Astrocyte (in vitro differentiated cells and primary cell): ENCODE measurements at regions not wholly inside any gene's neighbourhood (a gene's known extent, or its start where the extent isn't known, plus 50 kb on each side); places are given as distances from the start of the nearest gene placed in this dataset.

Experiments
- DNase-seq: peaks from one replicate; pipeline ENCODE4 v3.0.0-alpha.2; 2010; ENCODE audit warnings: low read depth
- FAIRE-seq: peaks from 2 replicates; lab custom pipeline; 2011; peaks lifted over from hg19 to GRCh38; lab: Jason Lieb, UNC
- H2AFZ ChIP-seq: 2 replicates; pipeline ENCODE4 v1.6.0; 2012; ENCODE audit warnings: low read depth, low read length, inconsistent platforms
- H3K27ac ChIP-seq: 2 replicates; pipeline ENCODE4 v1.5.1; 2011; ENCODE audit warnings: low read depth, low read length, inconsistent platforms
- H3K27me3 ChIP-seq: 2 replicates; pipeline ENCODE4 v1.6.0; 2011; ENCODE audit warnings: low read length, inconsistent platforms; ENCODE audit not compliant: insufficient read depth
- H3K36me3 ChIP-seq: 2 replicates; pipeline ENCODE4 v1.5.1; 2011; ENCODE audit warnings: low read length, inconsistent platforms; ENCODE audit not compliant: insufficient read depth
- H3K4me1 ChIP-seq: 2 replicates; pipeline ENCODE4 v1.5.1; 2011; ENCODE audit warnings: low read length, inconsistent platforms; ENCODE audit not compliant: insufficient read depth
- H3K4me2 ChIP-seq: 2 replicates; pipeline ENCODE4 v1.6.0; 2012; ENCODE audit warnings: low read length, inconsistent platforms
- H3K4me3 ChIP-seq: 2 replicates; pipeline ENCODE4 v1.5.1; 2011; ENCODE audit warnings: low read depth, mild to moderate bottlenecking, low read length, inconsistent platforms; ENCODE audit not compliant: insufficient read depth
- H3K79me2 ChIP-seq: 2 replicates; pipeline ENCODE4 v1.6.0; 2012; ENCODE audit warnings: mild to moderate bottlenecking, low read length, inconsistent platforms; ENCODE audit not compliant: insufficient read depth
- H3K9ac ChIP-seq: 2 replicates; pipeline ENCODE4 v1.6.0; 2012; ENCODE audit warnings: mild to moderate bottlenecking, low read length, inconsistent platforms
- H3K9me3 ChIP-seq: 2 replicates; pipeline ENCODE4 v1.5.1; 2012; ENCODE audit warnings: low read depth, mild to moderate bottlenecking, low read length, inconsistent platforms; ENCODE audit not compliant: insufficient read depth
- H4K20me1 ChIP-seq: 2 replicates; pipeline ENCODE4 v1.6.0; 2012; ENCODE audit warnings: low read length, inconsistent platforms; ENCODE audit not compliant: insufficient read depth
- H3K27ac Mint-ChIP-seq: one replicate; pipeline ENCODE4 v1.8.0; 2021; ENCODE audit warnings: mild to moderate bottlenecking, mixed read lengths; ENCODE audit not compliant: unreplicated experiment
- H3K27me3 Mint-ChIP-seq: one replicate; pipeline ENCODE4 v1.8.0; 2021; ENCODE audit warnings: low read depth, mixed read lengths; ENCODE audit not compliant: unreplicated experiment
- H3K36me3 Mint-ChIP-seq: one replicate; pipeline ENCODE4 v1.8.0; 2021; ENCODE audit warnings: low read depth, mixed read lengths; ENCODE audit not compliant: unreplicated experiment
- H3K4me1 Mint-ChIP-seq: one replicate; pipeline ENCODE4 v1.8.0; 2021; ENCODE audit warnings: low read depth, mixed read lengths; ENCODE audit not compliant: unreplicated experiment
- H3K4me3 Mint-ChIP-seq: one replicate; pipeline ENCODE4 v1.8.0; 2021; ENCODE audit warnings: mild to moderate bottlenecking, moderate library complexity, mixed read lengths; ENCODE audit not compliant: unreplicated experiment
- H3K9me3 Mint-ChIP-seq: one replicate; pipeline ENCODE4 v1.8.0; 2021; ENCODE audit warnings: mild to moderate bottlenecking, mixed read lengths; ENCODE audit not compliant: unreplicated experiment
- EZH2 ChIP-seq: IDR thresholded peaks from 2 replicates; pipeline ENCODE4 v1.6.1; 2012; ENCODE audit warnings: mild to moderate bottlenecking, low read length, inconsistent platforms; ENCODE audit not compliant: insufficient read depth
- TF ChIP-seq, protein P1 (sequence below): IDR thresholded peaks from 2 replicates; pipeline ENCODE4 v1.5.1; 2011; ENCODE audit warnings: low read depth, mild to moderate bottlenecking, inconsistent platforms, low read length, moderate library complexity; ENCODE audit not compliant: insufficient read depth

DNA sequence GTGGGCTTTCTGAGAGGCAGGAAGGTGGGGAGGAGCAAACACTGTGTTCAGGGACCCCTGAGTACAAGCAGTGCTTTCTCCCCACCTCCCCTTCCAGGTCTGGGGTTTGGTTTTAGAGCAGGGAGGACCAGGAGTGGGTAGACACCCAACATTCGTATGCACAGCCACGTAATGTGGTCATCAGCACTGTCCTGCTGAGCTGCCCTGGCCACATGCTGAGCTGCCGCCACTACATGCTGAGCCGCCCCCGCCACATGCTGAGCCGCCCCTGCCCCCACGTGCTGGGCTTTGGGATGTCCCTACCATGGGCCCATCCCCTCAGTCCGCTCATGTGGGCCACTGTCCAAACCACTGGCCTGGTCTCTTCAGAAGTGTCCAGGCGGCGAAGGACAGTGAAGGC, 214.9 kb upstream of the CST7 start:
- no peak overlapping the region for H2AFZ ChIP-seq
- H3K27ac ChIP-seq = no peak overlapping the region
- Mint-ChIP-seq H3K27ac (no peak overlapping the region), H3K27me3 (peaks cover 17% of the 10 kb centered on the region), H3K4me1 (no peaks in the 10 kb centered on the region), H3K9me3 (peaks cover 2% of the 10 kb centered on the region), H3K36me3 (no peaks in the 10 kb centered on the region), H3K4me3 (no peak overlapping the region)
- H3K4me2 ChIP-seq = no peak overlapping the region
- TF ChIP-seq, protein P1, sequence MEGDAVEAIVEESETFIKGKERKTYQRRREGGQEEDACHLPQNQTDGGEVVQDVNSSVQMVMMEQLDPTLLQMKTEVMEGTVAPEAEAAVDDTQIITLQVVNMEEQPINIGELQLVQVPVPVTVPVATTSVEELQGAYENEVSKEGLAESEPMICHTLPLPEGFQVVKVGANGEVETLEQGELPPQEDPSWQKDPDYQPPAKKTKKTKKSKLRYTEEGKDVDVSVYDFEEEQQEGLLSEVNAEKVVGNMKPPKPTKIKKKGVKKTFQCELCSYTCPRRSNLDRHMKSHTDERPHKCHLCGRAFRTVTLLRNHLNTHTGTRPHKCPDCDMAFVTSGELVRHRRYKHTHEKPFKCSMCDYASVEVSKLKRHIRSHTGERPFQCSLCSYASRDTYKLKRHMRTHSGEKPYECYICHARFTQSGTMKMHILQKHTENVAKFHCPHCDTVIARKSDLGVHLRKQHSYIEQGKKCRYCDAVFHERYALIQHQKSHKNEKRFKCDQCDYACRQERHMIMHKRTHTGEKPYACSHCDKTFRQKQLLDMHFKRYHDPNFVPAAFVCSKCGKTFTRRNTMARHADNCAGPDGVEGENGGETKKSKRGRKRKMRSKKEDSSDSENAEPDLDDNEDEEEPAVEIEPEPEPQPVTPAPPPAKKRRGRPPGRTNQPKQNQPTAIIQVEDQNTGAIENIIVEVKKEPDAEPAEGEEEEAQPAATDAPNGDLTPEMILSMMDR = no peak
- TF ChIP-seq EZH2 = no peak
- FAIRE-seq (no peak), DNase-seq (no peak)
- H3K36me3 ChIP-seq = no peaks in the 10 kb centered on the region
- no peaks in the 10 kb centered on the region for H3K9me3 ChIP-seq
- H3K4me1 ChIP-seq = peaks cover 3% of the 10 kb centered on the region
- no peak overlapping the region for H3K4me3 ChIP-seq
- no peaks in the 10 kb centered on the region for H4K20me1 ChIP-seq
- no peaks in the 10 kb centered on the region for H3K79me2 ChIP-seq
- no peaks in the 10 kb centered on the region for H3K27me3 ChIP-seq
- H3K9ac ChIP-seq = no peak overlapping the region

DNA sequence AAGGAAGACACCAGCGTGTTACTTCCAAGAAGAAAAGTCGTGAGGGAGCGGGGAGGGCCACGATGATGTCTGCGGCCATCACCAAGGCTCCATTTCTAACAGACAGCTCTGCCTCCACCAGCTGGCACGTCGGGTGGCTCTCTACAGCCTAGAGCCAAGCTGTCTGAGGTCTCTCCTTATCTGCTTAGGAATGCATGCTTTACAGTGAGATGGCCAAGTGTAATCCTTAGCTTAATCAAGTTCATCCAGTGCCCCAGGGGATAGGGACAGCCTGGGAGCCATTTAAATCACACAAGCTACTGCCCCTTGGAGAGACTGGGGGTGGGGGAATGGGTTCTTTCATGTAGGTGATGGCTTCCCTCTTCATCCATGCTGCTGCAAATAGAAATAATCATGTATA, 213.8 kb upstream of the CST7 start:
- no peak overlapping the region for H3K27ac ChIP-seq
- DNase-seq (peak; percentile 6), FAIRE-seq (no peak)

More for the DNA sequence above, 213.8 kb upstream of the CST7 start:
- Mint-ChIP-seq H3K27me3 (peaks cover 22% of the 10 kb centered on the region), H3K4me1 (no peaks in the 10 kb centered on the region), H3K27ac (no peak overlapping the region), H3K4me3 (no peak overlapping the region), H3K36me3 (no peaks in the 10 kb centered on the region), H3K9me3 (peaks cover 2% of the 10 kb centered on the region)
- Histone ChIP-seq H4K20me1 (no peaks in the 10 kb centered on the region), H2AFZ (no peak overlapping the region), H3K27me3 (no peaks in the 10 kb centered on the region), H3K79me2 (no peaks in the 10 kb centered on the region), H3K4me3 (no peak overlapping the region), H3K36me3 (no peaks in the 10 kb centered on the region), H3K9me3 (no peaks in the 10 kb centered on the region), H3K4me2 (no peak overlapping the region), H3K9ac (no peak overlapping the region), H3K4me1 (peaks cover 3% of the 10 kb centered on the region)
- TF ChIP-seq EZH2 = no peak
- TF ChIP-seq, protein P1 = no peak
